K562 (cell line): ENCODE measurements at regions not wholly inside any gene's neighbourhood (a gene's known extent, or its start where the extent isn't known, plus 50 kb on each side); places are given as distances from the start of the nearest gene placed in this dataset.

ENCODE experiments used
- ARID2 ChIP-seq: fragments of 450-650 bp; IDR thresholded peaks from 2 replicates; pipeline ENCODE4 v1.6.1; 2017; ENCODE audit warnings: antibody characterized with exemption, mild to moderate bottlenecking
- ATF7 ChIP-seq: fragments of 450-650 bp; IDR thresholded peaks from 2 replicates; pipeline ENCODE4 v1.7.1; 2014; ENCODE audit warnings: mild to moderate bottlenecking, moderate library complexity
- BCL6 ChIP-seq: fragments of 250-450 bp; sonication (Bioruptor Pico); IDR thresholded peaks from 2 replicates; pipeline ENCODE4 v1.4.0; 2020
- CREB3L1 ChIP-seq: fragments of 450-650 bp; IDR thresholded peaks from 2 replicates; pipeline ENCODE4 v1.6.1; 2014; ENCODE audit warnings: low read depth, mild to moderate bottlenecking, moderate library complexity, borderline replicate concordance
- FOXO4 ChIP-seq: fragments of 450-650 bp; formaldehyde crosslinking; IDR thresholded peaks from 2 replicates; pipeline ENCODE4 v1.4.0; 2020; ENCODE audit warnings: mild to moderate bottlenecking, moderate library complexity
- HIVEP1 ChIP-seq: fragments of 250-450 bp; sonication (Bioruptor Pico); IDR thresholded peaks from 2 replicates; pipeline ENCODE4 v1.4.0; 2020; ENCODE audit warnings: mild to moderate bottlenecking
- HNRNPH1 ChIP-seq: fragments of 200-400 bp; formaldehyde crosslinking; optimal IDR thresholded peaks from 2 replicates; pipeline ENCODE3; 2017; ENCODE audit warnings: low read depth, mild to moderate bottlenecking, low read length, moderate library complexity
- JUND ChIP-seq, 2 experiments: IDR thresholded peaks; 2 replicates in 1 of 2; 3 replicates in 1 of 2; pipeline ENCODE4 v1.6.1; 2011; ENCODE audit warnings: borderline replicate concordance in 2 of 2, low read depth in 2 of 2, low read length in 2 of 2, improper control_type of control experiment in 1 of 2, missing biosample characterization in 1 of 2, missing genetic modification characterization in 1 of 2, missing genetic modification reagents in 1 of 2
- PCBP2 ChIP-seq: fragments of 200-400 bp; formaldehyde crosslinking; IDR thresholded peaks from 2 replicates; pipeline ENCODE4 v1.6.1; 2018; ENCODE audit warnings: low read length, low read depth, mild to moderate bottlenecking, moderate library complexity; ENCODE audit not compliant: poor library complexity, severe bottlenecking
- RBBP5 ChIP-seq: fragments of 200-600 bp; sonication (generic); IDR thresholded peaks from 2 replicates; pipeline ENCODE4 v1.6.1; 2012; ENCODE audit warnings: borderline replicate concordance, mild to moderate bottlenecking, low read length, control low read depth, inconsistent platforms; ENCODE audit not compliant: insufficient read depth, poor library complexity, severe bottlenecking
- SMARCA4 ChIP-seq: fragments of 450-650 bp; IDR thresholded peaks from 2 replicates; pipeline ENCODE4 v1.6.1; 2016
- SRSF3 ChIP-seq: fragments of 200-400 bp; formaldehyde crosslinking; IDR thresholded peaks from 2 replicates; pipeline ENCODE4 v1.6.1; 2016; ENCODE audit warnings: mild to moderate bottlenecking, low read length, moderate library complexity; ENCODE audit not compliant: insufficient read depth
- USF2 ChIP-seq: sonication (generic); formaldehyde crosslinking; IDR thresholded peaks from 2 replicates; pipeline ENCODE4 v1.5.0; 2020; ENCODE audit warnings: missing genetic modification reagents
- ZBTB12 ChIP-seq: fragments of 250-450 bp; sonication (Bioruptor Pico); IDR thresholded peaks from 2 replicates; pipeline ENCODE4 v1.4.0; 2020
- TF ChIP-seq, protein P1 (sequence below): sonication (generic); formaldehyde crosslinking; IDR thresholded peaks from 2 replicates; pipeline ENCODE4 v1.8.1; 2023; ENCODE audit warnings: missing genetic modification reagents, mild to moderate bottlenecking, borderline replicate concordance
- TF ChIP-seq, protein P2 (sequence below): fragments of 250-450 bp; sonication (Bioruptor Pico); IDR thresholded peaks from 2 replicates; pipeline ENCODE4 v1.8.0; 2021; ENCODE audit warnings: mild to moderate bottlenecking, moderate library complexity

DNA sequence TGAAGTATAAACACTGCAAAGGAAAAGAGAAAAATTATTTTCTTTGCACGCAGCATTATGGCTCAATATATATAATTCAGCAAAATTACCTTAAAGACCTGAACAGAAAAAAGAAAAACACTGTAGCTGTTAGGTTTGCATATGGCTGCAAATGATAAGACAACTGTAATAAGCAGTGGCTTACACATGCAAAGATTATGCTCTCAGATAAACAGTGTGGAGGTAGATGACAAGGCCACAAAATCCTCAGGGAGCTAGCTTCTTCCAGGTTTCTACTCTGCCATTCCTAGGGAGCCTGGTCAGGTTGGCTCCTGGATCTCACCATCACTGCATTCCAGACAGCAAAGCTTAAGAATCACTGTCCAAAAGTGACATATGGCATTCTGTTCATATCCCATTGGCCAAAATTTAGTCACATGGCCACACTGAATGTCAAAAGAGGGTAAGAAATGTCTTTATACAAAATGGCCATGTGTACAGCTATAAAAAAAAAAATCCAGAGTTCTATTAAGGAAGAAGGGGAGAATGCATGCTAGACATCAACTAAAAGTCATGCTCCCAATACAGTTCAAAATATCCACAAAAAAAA, 195.2 kb upstream of the SLC7A11 start (continued):
- TF ChIP-seq JUND (IDR thresholded peaks at IDR 0.05; ENCODE audit: borderline replicate concordance, low read depth, low read length) (peak; percentile 43; the same call in 1 of the 2 replicates), JUND (tag; IDR thresholded peaks at IDR 0.05; ENCODE audit: borderline replicate concordance, low read depth, low read length) (peak; percentile 58; the same call in 1 of the 3 replicates), HIVEP1 (no peak), ZBTB12 (CRISPR knock-in tag) (no peak), USF2 (CRISPR knock-in tag) (peak; percentile 77), HNRNPH1 (no peak), RBBP5 (no peak), ARID2 (no peak), SRSF3 (no peak), ATF7 (no peak), FOXO4 (CRISPR knock-in tag) (no peak), CREB3L1 (no peak), BCL6 (CRISPR knock-in tag) (no peak), PCBP2 (no peak), SMARCA4 (peak; percentile 89)
- TF ChIP-seq, protein P1, sequence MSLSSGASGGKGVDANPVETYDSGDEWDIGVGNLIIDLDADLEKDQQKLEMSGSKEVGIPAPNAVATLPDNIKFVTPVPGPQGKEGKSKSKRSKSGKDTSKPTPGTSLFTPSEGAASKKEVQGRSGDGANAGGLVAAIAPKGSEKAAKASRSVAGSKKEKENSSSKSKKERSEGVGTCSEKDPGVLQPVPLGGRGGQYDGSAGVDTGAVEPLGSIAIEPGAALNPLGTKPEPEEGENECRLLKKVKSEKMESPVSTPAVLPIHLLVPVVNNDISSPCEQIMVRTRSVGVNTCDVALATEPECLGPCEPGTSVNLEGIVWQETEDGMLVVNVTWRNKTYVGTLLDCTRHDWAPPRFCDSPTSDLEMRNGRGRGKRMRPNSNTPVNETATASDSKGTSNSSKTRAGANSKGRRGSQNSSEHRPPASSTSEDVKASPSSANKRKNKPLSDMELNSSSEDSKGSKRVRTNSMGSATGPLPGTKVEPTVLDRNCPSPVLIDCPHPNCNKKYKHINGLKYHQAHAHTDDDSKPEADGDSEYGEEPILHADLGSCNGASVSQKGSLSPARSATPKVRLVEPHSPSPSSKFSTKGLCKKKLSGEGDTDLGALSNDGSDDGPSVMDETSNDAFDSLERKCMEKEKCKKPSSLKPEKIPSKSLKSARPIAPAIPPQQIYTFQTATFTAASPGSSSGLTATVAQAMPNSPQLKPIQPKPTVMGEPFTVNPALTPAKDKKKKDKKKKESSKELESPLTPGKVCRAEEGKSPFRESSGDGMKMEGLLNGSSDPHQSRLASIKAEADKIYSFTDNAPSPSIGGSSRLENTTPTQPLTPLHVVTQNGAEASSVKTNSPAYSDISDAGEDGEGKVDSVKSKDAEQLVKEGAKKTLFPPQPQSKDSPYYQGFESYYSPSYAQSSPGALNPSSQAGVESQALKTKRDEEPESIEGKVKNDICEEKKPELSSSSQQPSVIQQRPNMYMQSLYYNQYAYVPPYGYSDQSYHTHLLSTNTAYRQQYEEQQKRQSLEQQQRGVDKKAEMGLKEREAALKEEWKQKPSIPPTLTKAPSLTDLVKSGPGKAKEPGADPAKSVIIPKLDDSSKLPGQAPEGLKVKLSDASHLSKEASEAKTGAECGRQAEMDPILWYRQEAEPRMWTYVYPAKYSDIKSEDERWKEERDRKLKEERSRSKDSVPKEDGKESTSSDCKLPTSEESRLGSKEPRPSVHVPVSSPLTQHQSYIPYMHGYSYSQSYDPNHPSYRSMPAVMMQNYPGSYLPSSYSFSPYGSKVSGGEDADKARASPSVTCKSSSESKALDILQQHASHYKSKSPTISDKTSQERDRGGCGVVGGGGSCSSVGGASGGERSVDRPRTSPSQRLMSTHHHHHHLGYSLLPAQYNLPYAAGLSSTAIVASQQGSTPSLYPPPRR (CRISPR knock-in tag), result no peak
- TF ChIP-seq, protein P2, sequence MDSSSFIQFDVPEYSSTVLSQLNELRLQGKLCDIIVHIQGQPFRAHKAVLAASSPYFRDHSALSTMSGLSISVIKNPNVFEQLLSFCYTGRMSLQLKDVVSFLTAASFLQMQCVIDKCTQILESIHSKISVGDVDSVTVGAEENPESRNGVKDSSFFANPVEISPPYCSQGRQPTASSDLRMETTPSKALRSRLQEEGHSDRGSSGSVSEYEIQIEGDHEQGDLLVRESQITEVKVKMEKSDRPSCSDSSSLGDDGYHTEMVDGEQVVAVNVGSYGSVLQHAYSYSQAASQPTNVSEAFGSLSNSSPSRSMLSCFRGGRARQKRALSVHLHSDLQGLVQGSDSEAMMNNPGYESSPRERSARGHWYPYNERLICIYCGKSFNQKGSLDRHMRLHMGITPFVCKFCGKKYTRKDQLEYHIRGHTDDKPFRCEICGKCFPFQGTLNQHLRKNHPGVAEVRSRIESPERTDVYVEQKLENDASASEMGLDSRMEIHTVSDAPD (CRISPR knock-in tag), result no peak
